ENCODE measurements at regions not wholly inside any gene's neighbourhood (a gene's known extent, or its start where the extent isn't known, plus 50 kb on each side); places are given as distances from the start of the nearest gene placed in this dataset.

- TF ChIP-seq, protein P1, sequence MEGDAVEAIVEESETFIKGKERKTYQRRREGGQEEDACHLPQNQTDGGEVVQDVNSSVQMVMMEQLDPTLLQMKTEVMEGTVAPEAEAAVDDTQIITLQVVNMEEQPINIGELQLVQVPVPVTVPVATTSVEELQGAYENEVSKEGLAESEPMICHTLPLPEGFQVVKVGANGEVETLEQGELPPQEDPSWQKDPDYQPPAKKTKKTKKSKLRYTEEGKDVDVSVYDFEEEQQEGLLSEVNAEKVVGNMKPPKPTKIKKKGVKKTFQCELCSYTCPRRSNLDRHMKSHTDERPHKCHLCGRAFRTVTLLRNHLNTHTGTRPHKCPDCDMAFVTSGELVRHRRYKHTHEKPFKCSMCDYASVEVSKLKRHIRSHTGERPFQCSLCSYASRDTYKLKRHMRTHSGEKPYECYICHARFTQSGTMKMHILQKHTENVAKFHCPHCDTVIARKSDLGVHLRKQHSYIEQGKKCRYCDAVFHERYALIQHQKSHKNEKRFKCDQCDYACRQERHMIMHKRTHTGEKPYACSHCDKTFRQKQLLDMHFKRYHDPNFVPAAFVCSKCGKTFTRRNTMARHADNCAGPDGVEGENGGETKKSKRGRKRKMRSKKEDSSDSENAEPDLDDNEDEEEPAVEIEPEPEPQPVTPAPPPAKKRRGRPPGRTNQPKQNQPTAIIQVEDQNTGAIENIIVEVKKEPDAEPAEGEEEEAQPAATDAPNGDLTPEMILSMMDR (IDR thresholded peaks at IDR 0.05; ENCODE audit: low read depth, low read length), result no peak
- TF ChIP-seq POLR2A (IDR thresholded peaks at IDR 0.05; ENCODE audit: extremely low read depth, insufficient read length) (no peak), MYC (IDR thresholded peaks at IDR 0.05; ENCODE audit: low read depth, low read length) (no peak), MAX (IDR thresholded peaks at IDR 0.05; ENCODE audit: low read depth, low read length) (no peak)
Observed at GRCh38 chr2:66322506-66323260, 112.2 kb upstream of the MEIS1 start.

Data from NB4 (cell line).